Large intestine (tissue), 3 donors: ENCODE measurements at regions not wholly inside any gene's neighbourhood (a gene's known extent, or its start where the extent isn't known, plus 50 kb on each side); places are given as distances from the start of the nearest gene placed in this dataset.

Experiments used
- DNase-seq, 2 donors: peaks; one replicate each; pipeline versions ENCODE4 v3.0.0 to v3.0.0-alpha.2; 2013
- H3K27ac ChIP-seq: one replicate; pipeline ENCODE4 v1.5.1; 2013; ENCODE audit warnings: low read length
- H3K27me3 ChIP-seq: 2 replicates; pipeline ENCODE4 v1.6.1; 2013; ENCODE audit warnings: low read length; ENCODE audit not compliant: control insufficient read depth, insufficient read depth
- H3K36me3 ChIP-seq: 2 replicates; pipeline ENCODE4 v1.6.1; 2013; ENCODE audit warnings: low read length; ENCODE audit not compliant: control insufficient read depth, insufficient read depth
- H3K4me1 ChIP-seq: one replicate; pipeline ENCODE4 v1.6.1; 2013; ENCODE audit warnings: low read length; ENCODE audit not compliant: control insufficient read depth, insufficient read depth
- H3K4me3 ChIP-seq: one replicate; pipeline ENCODE4 v1.5.1; 2013; ENCODE audit warnings: low read length
- H3K9me3 ChIP-seq: one replicate; pipeline ENCODE4 v1.6.1; 2013; ENCODE audit warnings: mild to moderate bottlenecking, low read depth, low read length, moderate library complexity; ENCODE audit not compliant: control insufficient read depth
- WGBS: methylation state at CpG from one replicate; pipeline ENCODE4 v1.1.5; 2013; ENCODE audit warnings: low lambda C conversion rate; ENCODE audit not compliant: insufficient coverage; 5-methylcytosine and 5-hydroxymethylcytosine counted together

- no peaks in the 10 kb centered on the region for H3K9me3 ChIP-seq
- H3K27me3 ChIP-seq: peaks cover 19% of the 10 kb centered on the region
- no peak overlapping the region for H3K27ac ChIP-seq
- WGBS: no CpG with 5 or more reads among the region's 21 CpGs
- H3K36me3 ChIP-seq: no peaks in the 10 kb centered on the region
- no peak overlapping the region for H3K4me3 ChIP-seq
- DNase-seq: peak in 1 of 2 donors; percentile 5
- no peaks in the 10 kb centered on the region for H3K4me1 ChIP-seq
These were observed 180.6 kb downstream of the AACS start for GRCh38 chr12:125245581-125246557.

- no peak overlapping the region for H3K4me3 ChIP-seq
- H3K4me1 ChIP-seq: no peaks in the 10 kb centered on the region
- no peak for DNase-seq
- WGBS: 89% methylated on average over 3 of the region's 7 CpGs
- H3K27me3 ChIP-seq: peaks cover 19% of the 10 kb centered on the region
- no peaks in the 10 kb centered on the region for H3K9me3 ChIP-seq
- H3K27ac ChIP-seq: no peak overlapping the region
- no peaks in the 10 kb centered on the region for H3K36me3 ChIP-seq
These were observed 182.2 kb downstream of the AACS start for GRCh38 chr12:125247477-125247876.

GRCh38 chr12:125249066-125249824 lies 184.0 kb downstream of the AACS start:
- WGBS: 90% methylated on average over 2 of the region's 13 CpGs
- no peak for DNase-seq
- peaks cover 16% of the 10 kb centered on the region for H3K27me3 ChIP-seq
- H3K36me3 ChIP-seq: no peaks in the 10 kb centered on the region
- H3K4me3 ChIP-seq: no peak overlapping the region
- no peaks in the 10 kb centered on the region for H3K9me3 ChIP-seq
- H3K27ac ChIP-seq: no peak overlapping the region
- no peaks in the 10 kb centered on the region for H3K4me1 ChIP-seq

GRCh38 chr12:125249932-125250331 lies 184.7 kb downstream of the AACS start:
- H3K36me3 ChIP-seq: no peaks in the 10 kb centered on the region
- no peaks in the 10 kb centered on the region for H3K4me1 ChIP-seq
- no peaks in the 10 kb centered on the region for H3K9me3 ChIP-seq
- no peak for DNase-seq
- no peak overlapping the region for H3K27ac ChIP-seq
- H3K27me3 ChIP-seq: peaks cover 15% of the 10 kb centered on the region
- no CpG with 5 or more reads among the region's 7 CpGs for WGBS
- no peak overlapping the region for H3K4me3 ChIP-seq

- no CpG with 5 or more reads among the region's 4 CpGs for WGBS
- H3K4me3 ChIP-seq: no peak overlapping the region
- H3K9me3 ChIP-seq: no peaks in the 10 kb centered on the region
- H3K36me3 ChIP-seq: no peaks in the 10 kb centered on the region
- DNase-seq: no peak
- no peaks in the 10 kb centered on the region for H3K4me1 ChIP-seq
- H3K27ac ChIP-seq: no peak overlapping the region
- no peaks in the 10 kb centered on the region for H3K27me3 ChIP-seq
These were observed 189.0 kb downstream of the AACS start for GRCh38 chr12:125254236-125254635.

GRCh38 chr12:125254856-125255255 lies 189.6 kb downstream of the AACS start:
- Histone ChIP-seq H3K27ac (no peak overlapping the region), H3K4me3 (no peak overlapping the region), H3K9me3 (no peaks in the 10 kb centered on the region), H3K27me3 (no peaks in the 10 kb centered on the region), H3K36me3 (no peaks in the 10 kb centered on the region), H3K4me1 (no peaks in the 10 kb centered on the region)
- WGBS: no CpG with 5 or more reads among the region's 11 CpGs
- no peak for DNase-seq

GRCh38 chr12:125255935-125256633 lies 190.8 kb downstream of the AACS start:
- no peaks in the 10 kb centered on the region for H3K4me1 ChIP-seq
- no peak for DNase-seq
- no CpG with 5 or more reads among the region's 12 CpGs for WGBS
- H3K4me3 ChIP-seq: no peak overlapping the region
- H3K36me3 ChIP-seq: no peaks in the 10 kb centered on the region
- no peak overlapping the region for H3K27ac ChIP-seq
- H3K27me3 ChIP-seq: no peaks in the 10 kb centered on the region
- H3K9me3 ChIP-seq: no peaks in the 10 kb centered on the region

GRCh38 chr12:125256634-125256936 lies 191.3 kb downstream of the AACS start:
- H3K27ac ChIP-seq: no peak overlapping the region
- no peak overlapping the region for H3K4me3 ChIP-seq
- no peak for DNase-seq
- H3K36me3 ChIP-seq: no peaks in the 10 kb centered on the region
- no peaks in the 10 kb centered on the region for H3K27me3 ChIP-seq
- no CpG with 5 or more reads among the region's 3 CpGs for WGBS
- no peaks in the 10 kb centered on the region for H3K9me3 ChIP-seq
- H3K4me1 ChIP-seq: no peaks in the 10 kb centered on the region

- WGBS: 60% methylated on average over 3 of the region's 15 CpGs
- DNase-seq: no peak
- Histone ChIP-seq H3K4me1 (no peaks in the 10 kb centered on the region), H3K36me3 (no peaks in the 10 kb centered on the region), H3K27ac (no peak overlapping the region), H3K27me3 (no peaks in the 10 kb centered on the region), H3K4me3 (no peak overlapping the region), H3K9me3 (no peaks in the 10 kb centered on the region)
These were observed 194.1 kb downstream of the AACS start for GRCh38 chr12:125259178-125259867.

- Histone ChIP-seq H3K4me1 (no peaks in the 10 kb centered on the region), H3K36me3 (no peaks in the 10 kb centered on the region), H3K4me3 (no peak overlapping the region), H3K9me3 (no peaks in the 10 kb centered on the region), H3K27ac (no peak overlapping the region), H3K27me3 (no peaks in the 10 kb centered on the region)
- WGBS: 40% methylated on average over 1 of the region's 4 CpGs
- no peak for DNase-seq
These were observed 197.6 kb downstream of the AACS start for GRCh38 chr12:125262851-125263250.
